ENCODE measurements at regions not wholly inside any gene's neighbourhood (a gene's known extent, or its start where the extent isn't known, plus 50 kb on each side); places are given as distances from the start of the nearest gene placed in this dataset.
"Not testable (repeated sequence)": the region's sequence is repeated elsewhere in the genome, so short reads cannot be mapped to it uniquely, and the experiment has no call there.

- DNase-seq, result no peak
Measured at GRCh38 chr6:140043762-140044378, 669.4 kb upstream of the CITED2 start.

DNA sequence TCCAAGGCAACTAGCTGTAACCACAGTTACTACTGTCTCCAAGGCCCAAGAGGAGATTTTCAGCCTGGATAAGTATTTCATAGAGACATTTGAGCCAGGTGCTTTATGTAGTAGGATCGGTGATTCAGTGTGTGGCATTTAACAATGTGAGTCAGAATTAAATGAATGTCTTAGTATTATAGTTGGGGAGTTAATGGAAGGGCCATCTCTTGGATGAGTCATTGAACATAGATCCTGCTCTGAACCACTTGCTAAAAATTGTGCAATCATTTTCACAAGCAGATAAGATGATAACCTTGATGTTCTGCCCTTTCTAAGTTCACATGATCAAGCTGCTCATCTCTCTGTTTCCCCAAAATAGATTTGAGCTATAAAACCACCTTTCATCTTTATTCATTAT lies 668.9 kb upstream of the CITED2 start:
- no peak for DNase-seq

DNA sequence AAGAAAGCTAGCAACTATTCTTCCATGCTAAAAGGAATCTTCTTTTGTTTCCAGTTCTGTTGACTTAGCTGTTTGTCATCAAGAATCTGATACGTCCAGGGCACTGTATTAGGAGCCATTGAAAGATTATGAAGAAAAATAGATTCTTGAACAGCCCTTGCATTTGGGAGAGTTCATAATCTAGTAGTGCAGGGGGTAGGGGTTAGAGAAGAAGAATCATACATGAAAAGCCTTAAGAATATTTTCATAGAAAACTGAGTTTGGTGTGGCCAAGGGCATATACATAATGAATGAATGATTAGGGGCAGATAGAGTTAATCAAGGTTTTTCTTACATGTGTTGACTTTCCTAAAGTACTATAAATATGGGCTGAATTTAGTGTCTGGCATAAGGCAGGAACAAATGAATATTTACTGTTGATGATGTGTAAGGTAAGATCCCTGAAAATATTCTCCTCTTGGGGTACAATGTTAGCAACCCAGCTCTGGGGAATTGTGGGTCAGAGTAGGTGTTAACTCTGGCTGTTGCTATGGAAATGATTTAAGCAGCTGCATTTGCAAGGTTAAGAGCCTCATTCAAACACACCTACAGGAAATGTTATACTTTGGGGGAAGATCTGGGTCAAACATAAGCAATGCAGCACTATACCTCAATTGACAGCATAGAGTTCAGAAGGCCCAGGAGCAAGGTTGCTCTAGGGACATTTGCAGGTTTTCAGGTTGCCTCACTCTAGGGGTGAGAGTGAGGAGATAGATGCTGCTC lies 667.3 kb upstream of the CITED2 start:
- DNase-seq, result no peak

DNA sequence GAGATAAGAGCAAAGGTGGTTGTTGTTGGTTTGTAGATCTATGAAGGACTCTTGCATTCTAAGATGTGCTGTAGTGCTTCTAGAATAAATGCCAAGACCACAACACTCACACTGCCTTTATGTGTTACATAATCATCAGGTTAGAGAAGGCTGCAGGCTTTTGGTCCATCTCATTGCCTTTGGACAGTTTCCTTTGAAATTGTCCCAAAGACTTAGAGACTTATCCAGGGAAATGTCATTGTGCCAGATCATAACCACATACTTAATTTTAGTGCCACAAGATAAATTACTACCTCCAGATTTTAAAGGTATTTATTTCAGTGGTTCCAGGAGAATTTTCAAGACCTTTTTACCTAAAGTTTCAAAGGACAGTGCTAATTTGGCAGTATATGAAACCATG lies 666.6 kb upstream of the CITED2 start:
- no peak for DNase-seq

GRCh38 chr6:140040396-140040795 lies 665.9 kb upstream of the CITED2 start:
- no peak for DNase-seq

- DNase-seq, result no peak
Measured at GRCh38 chr6:140039364-140039763, 664.9 kb upstream of the CITED2 start.

- DNase-seq, result no peak
Measured at GRCh38 chr6:140036196-140036595, 661.7 kb upstream of the CITED2 start.

- no peak for DNase-seq
Measured at GRCh38 chr6:140032189-140032588, 657.7 kb upstream of the CITED2 start.

GRCh38 chr6:140029551-140029950 lies 655.1 kb upstream of the CITED2 start:
- no peak for DNase-seq

DNA sequence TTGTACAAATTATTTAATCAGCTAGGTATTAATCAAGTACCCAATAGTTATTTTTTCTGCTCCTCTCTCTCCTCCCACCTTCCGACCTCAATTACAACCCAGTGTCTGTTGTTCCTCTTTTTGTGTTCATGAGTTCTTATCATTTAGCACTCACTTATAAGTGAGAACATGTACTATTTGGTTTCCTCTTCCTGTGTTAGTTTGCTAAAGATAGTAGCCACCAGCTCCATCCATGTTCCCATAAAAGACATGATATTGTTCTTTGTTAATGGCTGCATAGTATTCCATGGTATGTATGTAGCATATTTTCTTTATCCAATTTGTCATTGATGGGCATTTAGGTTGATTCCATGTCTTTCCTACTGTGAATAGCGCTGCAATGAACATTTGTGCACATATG lies 652.8 kb upstream of the CITED2 start:
- no peak for DNase-seq

- no peak for DNase-seq
Measured at GRCh38 chr6:140026546-140026945, 652.1 kb upstream of the CITED2 start.

GRCh38 chr6:140025171-140025570 lies 650.7 kb upstream of the CITED2 start:
- no peak for DNase-seq

GRCh38 chr6:140020207-140020791 lies 645.9 kb upstream of the CITED2 start:
- DNase-seq, result no peak

DNA sequence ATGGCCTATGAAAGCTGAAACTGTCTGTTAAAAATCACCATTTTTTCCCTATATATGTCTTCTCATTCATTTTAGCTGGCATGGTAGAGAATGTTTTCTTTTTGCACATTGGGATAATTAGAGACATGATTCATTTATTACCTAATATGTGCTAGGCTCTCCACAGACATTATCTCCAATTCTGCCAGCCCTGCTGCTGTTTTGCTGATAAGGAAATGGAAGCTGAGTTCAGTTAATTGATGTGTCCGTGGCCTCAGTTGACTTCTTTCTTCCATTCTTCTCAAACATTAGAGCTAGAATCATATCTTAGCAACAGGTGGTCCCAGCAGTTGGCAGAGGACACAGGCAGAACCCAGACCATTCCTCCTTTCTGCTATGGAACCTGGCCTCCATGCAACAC lies 644.1 kb upstream of the CITED2 start:
- DNase-seq, result no peak

DNA sequence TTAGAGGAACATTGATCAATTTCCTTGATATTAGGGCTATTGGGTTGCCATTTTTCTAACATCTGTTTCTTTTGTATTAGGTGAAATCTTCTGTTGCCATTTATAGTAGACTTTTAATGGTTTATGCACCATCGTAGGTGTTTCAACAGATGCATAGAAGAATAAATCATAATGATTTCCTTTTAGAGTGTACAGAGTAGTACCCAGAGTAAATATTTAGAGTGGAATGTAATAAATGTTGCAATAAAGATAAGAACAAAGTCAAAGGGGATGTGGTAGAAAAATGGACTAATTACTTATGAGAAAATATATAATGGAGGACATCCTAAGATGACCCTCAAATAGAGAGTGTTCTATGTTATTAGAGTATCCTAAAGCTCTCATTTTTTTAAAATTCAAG lies 643.0 kb upstream of the CITED2 start:
- DNase-seq, result no peak

DNA sequence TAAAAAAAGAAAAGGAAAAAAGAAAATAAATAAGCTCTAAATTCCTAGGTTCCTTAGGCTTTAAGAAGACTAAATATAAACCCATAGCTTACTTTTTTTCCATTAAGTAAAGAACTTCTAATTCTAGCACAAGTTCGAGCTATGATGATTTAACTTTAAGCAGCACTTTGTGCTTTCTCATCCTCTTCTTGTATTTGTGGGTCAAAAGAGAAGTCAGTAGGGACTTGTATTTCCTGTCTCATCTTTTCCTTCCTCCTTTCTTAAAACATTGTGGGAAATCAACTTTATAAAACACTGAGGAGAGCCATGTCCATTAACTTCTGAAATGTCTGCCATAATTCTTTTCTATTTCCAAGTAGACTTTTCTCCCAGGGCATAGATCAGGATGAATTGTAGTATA lies 637.7 kb upstream of the CITED2 start:
- no peak for DNase-seq

DNA sequence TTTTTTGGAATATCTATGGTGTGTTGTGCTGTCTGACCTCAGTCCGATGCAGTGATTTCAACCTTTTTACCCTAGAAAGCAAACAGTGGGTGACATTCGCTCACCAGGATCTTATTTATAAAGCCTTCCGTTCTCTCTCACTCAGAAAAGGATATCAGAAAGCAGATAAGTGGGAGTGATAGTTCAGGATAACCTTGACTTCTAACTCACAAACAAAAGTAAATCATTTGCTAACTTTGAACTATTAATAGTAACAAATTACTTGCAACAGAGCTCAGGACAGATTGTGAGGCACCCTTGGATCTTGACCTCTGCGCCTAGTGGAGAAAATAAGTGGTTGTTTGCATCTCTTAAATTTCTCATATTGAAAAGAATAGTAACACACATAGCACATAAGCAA lies 637.1 kb upstream of the CITED2 start:
- DNase-seq, result no peak

DNA sequence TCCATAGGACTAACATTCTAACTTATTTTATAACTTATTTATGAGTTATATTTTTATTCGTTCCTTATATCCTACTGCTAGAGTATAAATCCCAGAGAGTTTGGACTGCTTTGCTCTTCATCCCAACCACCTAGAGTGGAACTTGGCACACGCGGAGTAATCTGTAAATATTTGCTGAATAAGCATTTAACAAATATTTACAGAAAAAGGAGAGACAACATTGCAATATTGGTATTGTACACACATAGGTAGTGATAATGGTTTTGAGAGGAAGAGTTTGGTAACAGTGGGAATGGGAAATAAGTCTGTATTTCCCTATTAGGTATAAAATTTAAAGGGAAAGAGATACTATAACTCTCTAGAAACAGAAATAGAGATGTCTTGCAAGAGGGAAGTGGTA lies 634.8 kb upstream of the CITED2 start:
- DNase-seq, result no peak

DNA sequence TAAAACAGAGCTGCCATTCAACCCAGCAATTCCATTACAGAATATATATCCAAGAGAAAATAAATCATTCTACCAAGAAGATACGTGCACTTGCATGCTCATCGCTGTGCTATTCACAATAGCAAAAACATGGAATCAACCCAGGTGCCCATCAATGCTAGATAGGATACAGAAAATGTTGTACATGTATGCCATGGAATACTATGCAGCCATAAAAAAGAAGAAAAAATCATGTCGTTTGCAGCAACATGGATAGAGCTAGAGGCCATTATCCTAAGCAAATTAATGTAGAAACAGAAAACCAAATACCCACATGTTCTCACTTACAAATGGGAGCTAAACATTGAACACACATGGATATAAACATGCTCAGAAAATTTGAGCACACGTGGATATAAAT lies 633.1 kb upstream of the CITED2 start:
- no peak for DNase-seq

- DNase-seq, result no peak
Measured at GRCh38 chr6:140003217-140003616, 628.8 kb upstream of the CITED2 start.

DNA sequence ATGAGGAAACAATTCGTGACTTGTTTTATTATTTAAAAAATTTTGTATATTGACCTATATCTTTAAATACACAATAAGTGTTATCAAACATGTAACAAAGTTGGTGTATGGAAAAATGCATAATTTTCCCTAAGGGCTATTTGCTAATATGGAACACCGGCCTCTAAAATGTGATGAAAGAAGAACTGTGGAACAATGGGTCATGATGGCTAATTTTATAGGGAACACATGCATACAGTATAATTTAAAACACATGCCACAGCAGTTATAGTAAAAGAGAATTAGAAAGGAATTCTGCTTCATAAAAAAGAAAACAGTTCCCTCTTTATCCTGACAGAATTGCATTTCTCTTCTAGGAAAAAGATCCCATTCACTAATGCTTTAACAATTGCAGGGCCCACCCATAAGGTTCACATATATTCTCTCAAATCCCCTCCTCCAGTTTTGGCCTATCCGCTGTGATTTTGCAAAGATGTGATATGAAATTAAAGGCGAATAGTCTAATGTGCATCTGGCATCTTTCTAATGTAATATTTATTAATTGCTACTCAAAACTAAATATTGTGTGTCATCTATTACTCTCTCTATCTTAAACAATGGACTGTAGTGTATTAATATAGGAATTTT lies 628.1 kb upstream of the CITED2 start:
- no peak for DNase-seq

GRCh38 chr6:140001821-140002341 lies 627.4 kb upstream of the CITED2 start:
- DNase-seq, result no peak

DNA sequence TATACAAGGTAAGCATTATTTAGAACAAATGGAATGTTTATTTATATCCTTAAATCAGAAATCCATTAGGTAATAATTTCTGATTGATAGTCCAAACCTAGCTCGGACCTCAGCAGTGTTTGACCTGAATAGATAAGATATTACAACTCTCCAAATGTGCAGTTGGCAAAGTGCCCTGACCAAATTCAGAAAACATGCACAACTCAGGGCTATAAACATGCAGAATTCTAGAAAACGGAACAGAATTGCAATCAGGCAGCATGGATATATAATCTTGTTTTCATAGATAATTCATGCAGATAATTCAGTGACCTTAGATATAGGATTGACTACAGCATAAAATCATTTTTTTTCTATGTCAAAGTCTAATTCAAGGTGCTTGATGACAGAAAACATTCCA lies 626.6 kb upstream of the CITED2 start:
- no peak for DNase-seq

DNA sequence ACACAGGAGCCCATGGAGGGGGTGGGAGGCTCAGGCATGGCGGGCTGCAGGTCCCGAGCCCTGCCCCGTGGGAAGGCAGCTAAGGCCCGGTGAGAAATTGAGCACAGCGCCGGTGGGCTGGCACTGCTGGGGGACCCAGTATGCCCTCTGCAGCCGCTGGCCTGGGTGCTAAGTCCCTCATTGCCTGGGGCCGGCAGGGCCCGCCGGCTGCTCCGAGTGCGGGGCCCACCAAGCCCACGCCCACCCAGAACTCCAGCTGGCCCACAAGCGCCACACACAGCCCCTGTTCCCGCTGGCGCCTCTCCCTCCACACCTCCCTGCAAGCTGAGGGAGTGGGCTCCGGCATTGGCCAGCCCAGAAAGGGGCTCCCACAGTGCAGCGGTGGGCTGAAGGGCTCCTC lies 625.2 kb upstream of the CITED2 start:
- DNase-seq, result not testable (repeated sequence)

Data from CD4-positive, alpha-beta T cell treated with Interleukin-21 for 1 hour (primary cell).